ENCODE measurements at regions not wholly inside any gene's neighbourhood (a gene's known extent, or its start where the extent isn't known, plus 50 kb on each side); places are given as distances from the start of the nearest gene placed in this dataset.

DNA sequence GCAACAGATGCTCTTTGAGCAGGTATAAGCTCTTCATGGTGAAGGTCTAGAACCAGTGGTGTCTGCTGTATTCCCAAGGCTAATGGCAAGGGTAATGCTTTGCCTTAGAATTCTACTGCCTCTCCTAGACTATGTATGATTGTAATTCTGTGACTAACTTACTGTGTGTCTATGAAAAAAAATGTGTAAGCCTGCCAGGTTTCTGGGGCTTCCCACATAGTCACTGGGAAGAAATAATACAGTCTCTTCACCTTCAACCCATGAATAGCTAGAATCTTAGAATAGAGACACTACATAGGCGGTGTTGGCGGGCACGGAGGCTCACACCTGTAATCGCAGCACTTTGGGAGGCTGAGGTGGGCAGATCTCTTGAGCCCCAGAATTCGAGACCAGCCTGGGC is 84.1 kb downstream of the C11orf91 start:
- Histone ChIP-seq H3K27me3 (peaks cover 0 to 6% (median 0%) of the 10 kb centered on the region in 7 donors), H3K27ac (no peak overlapping the region), H3K36me3 (no peaks in the 10 kb centered on the region), H3K9me3 (no peaks in the 10 kb centered on the region), H3K4me3 (no peak overlapping the region), H3K4me1 (no peaks in the 10 kb centered on the region)
- intact Hi-C loops (cut with DNase I) = loop anchor here in 1 of 10 donors (10.0 kb wide), 1 partner anchor 58 kb away; no protein-coding TSS in a partner anchor
- 81 to 93% methylated on average over 5 of the region's 5 CpGs for WGBS, 2 donors
- no peak for ATAC-seq
- no peak for TF ChIP-seq CTCF (IDR thresholded peaks at IDR 0.05)
- DNase-seq = no peak

DNA sequence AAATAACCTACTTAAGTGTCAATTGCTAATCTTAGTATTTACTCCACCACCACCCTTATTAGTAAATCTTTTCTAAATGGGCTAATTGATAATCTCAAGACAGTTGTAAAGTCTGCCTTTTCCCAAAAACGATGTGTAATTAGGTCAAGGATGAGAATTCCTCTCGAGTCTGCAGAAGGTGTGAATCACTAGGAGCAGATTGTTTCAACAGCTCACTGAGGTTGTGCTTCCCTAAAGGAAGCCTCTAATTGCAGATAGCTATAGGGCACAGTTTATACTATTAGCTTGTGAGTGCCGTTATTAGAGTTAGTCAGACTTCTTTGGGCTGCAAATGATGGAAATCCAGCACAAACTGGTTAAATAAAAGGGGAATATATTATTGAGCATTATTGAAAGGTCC is 84.9 kb downstream of the C11orf91 start:
- no peak for DNase-seq
- intact Hi-C loops (cut with DNase I) = loop anchor here in 1 of 10 donors (10.0 kb wide), 1 partner anchor 59 kb away; no protein-coding TSS in a partner anchor
- Histone ChIP-seq H3K27me3 (peaks cover 0 to 6% (median 0%) of the 10 kb centered on the region in 7 donors), H3K4me1 (no peaks in the 10 kb centered on the region), H3K27ac (no peak overlapping the region), H3K36me3 (no peaks in the 10 kb centered on the region), H3K4me3 (no peak overlapping the region), H3K9me3 (no peaks in the 10 kb centered on the region)
- no peak for ATAC-seq
- WGBS, 2 donors = 54 to 55% methylated on average over 3 of the region's 3 CpGs
- TF ChIP-seq CTCF (IDR thresholded peaks at IDR 0.05) = no peak

DNA sequence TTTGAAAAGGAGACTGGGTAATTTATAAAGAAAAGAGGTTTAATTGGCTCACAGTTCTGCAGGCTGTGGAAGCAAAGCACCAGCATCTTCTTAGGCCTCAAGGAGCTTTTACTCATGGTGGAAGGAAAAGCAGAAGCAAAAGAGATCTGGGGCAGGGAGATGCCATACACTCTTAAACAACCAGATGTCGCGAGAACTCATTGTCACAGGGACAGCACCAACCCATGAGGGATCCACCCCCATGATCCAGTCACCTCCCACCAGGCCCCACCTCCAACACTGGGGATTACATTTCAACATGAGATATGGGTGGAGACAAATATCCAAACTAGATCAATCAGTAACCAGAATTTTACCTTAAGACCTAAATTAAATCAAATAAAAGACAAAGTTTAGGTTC is 87.2 kb downstream of the C11orf91 start:
- Histone ChIP-seq H3K4me3 (no peak overlapping the region), H3K36me3 (no peaks in the 10 kb centered on the region), H3K27me3 (peaks cover 0 to 6% (median 0%) of the 10 kb centered on the region in 7 donors), H3K4me1 (no peaks in the 10 kb centered on the region), H3K9me3 (no peaks in the 10 kb centered on the region), H3K27ac (no peak overlapping the region)
- DNase-seq (no peak), ATAC-seq (no peak)
- WGBS, 2 donors = 46 to 89% methylated on average over 2 of the region's 2 CpGs
- intact Hi-C loops (cut with DNase I) = loop anchor here in 1 of 10 donors (10.0 kb wide), 1 partner anchor 61 kb away; no protein-coding TSS in a partner anchor
- TF ChIP-seq CTCF (IDR thresholded peaks at IDR 0.05) = no peak

GRCh38 chr11:33610903-33611302 is 89.7 kb downstream of the C11orf91 start:
- H3K27ac ChIP-seq = no peak overlapping the region
- H3K4me3 ChIP-seq = no peak overlapping the region
- H3K27me3 ChIP-seq = no peaks in the 10 kb centered on the region
- DNase-seq (no peak), ATAC-seq (no peak)
- H3K4me1 ChIP-seq = no peaks in the 10 kb centered on the region
- H3K9me3 ChIP-seq = no peaks in the 10 kb centered on the region
- TF ChIP-seq CTCF (IDR thresholded peaks at IDR 0.05) = no peak
- 77 to 82% methylated on average over 2 of the region's 2 CpGs for WGBS, 2 donors
- intact Hi-C loops (cut with DNase I) = loop anchor here in 1 of 10 donors (10.0 kb wide), 1 partner anchor 64 kb away; no protein-coding TSS in a partner anchor
- no peaks in the 10 kb centered on the region for H3K36me3 ChIP-seq
